ENCODE measurements at regions not wholly inside any gene's neighbourhood (a gene's known extent, or its start where the extent isn't known, plus 50 kb on each side); places are given as distances from the start of the nearest gene placed in this dataset.

- Mint-ChIP-seq H3K27me3 (peaks cover 11% of the 10 kb centered on the region), H3K4me3 (no peak overlapping the region), H3K36me3 (ENCODE audit: low read depth) (no peaks in the 10 kb centered on the region), H3K27ac (no peak overlapping the region), H3K4me1 (no peaks in the 10 kb centered on the region)
- DNase-seq (no peak), ATAC-seq (no peak)
- H3K9me3 ChIP-seq (ENCODE audit: control insufficient read depth, low read length, poor library complexity, severe bottlenecking) = no peaks in the 10 kb centered on the region
Observed at GRCh38 chr2:191526536-191526935, 151.4 kb upstream of the NABP1 start.

DNA sequence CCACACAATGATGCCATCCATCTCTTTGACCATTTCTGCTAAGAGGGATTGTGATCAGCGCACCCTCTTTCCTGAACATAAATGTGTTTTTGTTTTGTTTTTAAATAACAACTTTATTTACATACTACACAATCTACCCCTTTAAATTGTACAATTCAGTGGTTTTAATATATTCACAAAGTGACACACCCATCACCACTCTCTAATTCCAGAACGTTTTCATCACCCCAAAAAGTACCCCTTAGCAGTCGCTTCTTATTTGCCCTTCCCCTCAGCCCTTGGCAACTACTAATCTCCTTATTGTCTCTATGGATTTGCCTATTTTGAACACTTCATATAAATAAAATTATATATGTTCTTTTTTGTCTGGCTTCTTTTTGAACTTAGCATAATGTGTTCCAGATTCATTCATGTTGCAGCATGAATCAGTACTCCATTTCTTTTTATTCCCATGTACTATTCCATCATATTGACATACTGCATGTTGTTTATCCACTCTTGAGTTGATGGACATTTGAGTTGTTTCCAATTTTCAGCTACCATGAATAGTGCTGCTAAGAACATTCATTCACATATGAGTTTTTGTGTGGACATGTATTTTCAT lies 150.9 kb upstream of the NABP1 start:
- no peaks in the 10 kb centered on the region for H3K36me3 Mint-ChIP-seq (ENCODE audit: low read depth)
- H3K4me3 Mint-ChIP-seq = no peak overlapping the region
- H3K4me1 Mint-ChIP-seq = no peaks in the 10 kb centered on the region
- no peak overlapping the region for H3K27ac Mint-ChIP-seq
- no peaks in the 10 kb centered on the region for H3K9me3 ChIP-seq (ENCODE audit: control insufficient read depth, low read length, poor library complexity, severe bottlenecking)
- DNase-seq (no peak), ATAC-seq (no peak)
- H3K27me3 Mint-ChIP-seq = peaks cover 15% of the 10 kb centered on the region

GRCh38 chr2:191530618-191531017 lies 147.3 kb upstream of the NABP1 start:
- no peak for DNase-seq
- no peaks in the 10 kb centered on the region for H3K9me3 ChIP-seq (ENCODE audit: control insufficient read depth, low read length, poor library complexity, severe bottlenecking)
- Mint-ChIP-seq H3K27ac (no peak overlapping the region), H3K4me1 (no peaks in the 10 kb centered on the region), H3K27me3 (peaks cover 19% of the 10 kb centered on the region), H3K4me3 (no peak overlapping the region), H3K36me3 (ENCODE audit: low read depth) (no peaks in the 10 kb centered on the region)
- ATAC-seq = no peak

DNA sequence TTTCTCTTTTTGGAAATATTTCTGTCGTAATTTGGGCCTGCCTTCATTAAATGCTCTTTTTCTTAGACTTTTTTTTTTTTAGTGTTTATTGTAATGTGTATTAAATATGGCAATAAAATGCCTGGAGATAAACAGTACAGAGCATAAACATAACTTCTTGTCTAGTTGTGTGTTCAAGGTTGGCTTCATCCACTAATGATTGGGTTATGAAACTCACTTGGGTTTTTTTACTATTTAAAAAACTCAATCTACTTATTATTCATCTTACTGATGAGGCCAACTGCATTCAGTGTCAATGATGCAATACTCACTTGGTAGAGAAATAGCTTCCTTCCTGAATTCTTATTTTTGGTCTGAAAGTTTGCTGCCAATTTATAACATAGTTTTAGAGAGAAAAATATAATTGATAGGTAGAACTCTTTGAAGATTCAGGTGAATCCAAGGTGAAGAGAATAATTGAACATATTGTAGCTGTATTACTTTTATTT lies 144.2 kb upstream of the NABP1 start:
- peaks cover 10% of the 10 kb centered on the region for H3K27me3 Mint-ChIP-seq
- ATAC-seq (no peak), DNase-seq (no peak)
- no peak overlapping the region for H3K4me3 Mint-ChIP-seq
- H3K4me1 Mint-ChIP-seq = no peaks in the 10 kb centered on the region
- no peak overlapping the region for H3K27ac Mint-ChIP-seq
- H3K36me3 Mint-ChIP-seq (ENCODE audit: low read depth) = no peaks in the 10 kb centered on the region
- H3K9me3 ChIP-seq (ENCODE audit: control insufficient read depth, low read length, poor library complexity, severe bottlenecking) = no peaks in the 10 kb centered on the region

- Mint-ChIP-seq H3K4me1 (peaks cover 4% of the 10 kb centered on the region), H3K27ac (no peak overlapping the region), H3K4me3 (no peak overlapping the region), H3K36me3 (ENCODE audit: low read depth) (no peaks in the 10 kb centered on the region), H3K27me3 (peaks cover 18% of the 10 kb centered on the region)
- ATAC-seq = no peak
- DNase-seq = no peak
- no peaks in the 10 kb centered on the region for H3K9me3 ChIP-seq (ENCODE audit: control insufficient read depth, low read length, poor library complexity, severe bottlenecking)
Observed at GRCh38 chr2:191537921-191538320, 140.0 kb upstream of the NABP1 start.

DNA sequence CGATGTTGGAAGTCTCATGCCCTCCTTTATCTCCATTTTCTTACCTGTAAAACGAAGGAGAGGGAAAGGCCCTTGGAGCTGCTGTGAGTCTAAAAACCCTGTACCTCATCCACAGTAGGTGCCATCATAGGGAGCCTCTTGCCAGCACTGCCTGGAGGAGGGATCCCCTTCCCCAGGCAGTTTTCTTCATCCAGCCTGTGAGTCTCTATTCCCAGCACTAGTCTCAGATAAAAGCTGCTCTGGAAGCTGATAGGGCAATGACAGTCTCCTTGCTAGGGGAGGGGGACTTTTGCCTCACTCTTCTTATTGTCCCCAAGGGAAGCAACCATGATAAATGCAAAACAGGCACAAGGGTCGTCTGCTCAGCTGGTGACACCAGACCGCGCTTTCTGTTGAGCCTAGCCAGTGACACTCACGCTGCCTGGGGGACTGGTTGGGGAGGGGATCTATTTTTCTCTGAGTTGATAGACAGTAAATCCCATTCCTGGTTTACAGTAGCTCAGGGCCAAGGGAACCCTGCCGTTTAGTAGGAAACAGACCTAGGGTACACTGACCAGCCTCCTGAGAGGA lies 139.5 kb upstream of the NABP1 start:
- no peak for DNase-seq
- peaks cover 4% of the 10 kb centered on the region for H3K4me1 Mint-ChIP-seq
- H3K27ac Mint-ChIP-seq = no peak overlapping the region

DNA sequence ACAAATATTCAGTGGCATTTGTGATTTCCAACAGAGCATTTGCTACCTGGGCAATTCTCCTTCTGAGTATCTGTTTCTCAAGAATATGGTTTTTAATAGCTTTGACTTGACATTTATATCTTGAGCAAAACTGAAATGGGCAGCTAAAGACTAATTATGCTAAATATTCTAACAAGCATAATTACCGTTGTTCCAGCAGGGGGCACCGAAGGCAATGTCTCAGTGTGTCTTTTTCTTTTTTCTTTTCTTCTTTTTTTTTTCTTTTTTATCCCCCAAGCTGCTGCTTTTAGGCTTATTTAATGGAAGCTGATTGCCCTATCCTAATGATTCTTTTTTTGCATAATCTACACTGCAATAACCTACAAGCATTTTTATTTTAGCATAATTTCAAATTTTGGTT lies 138.9 kb upstream of the NABP1 start:
- Mint-ChIP-seq H3K36me3 (ENCODE audit: low read depth) (no peaks in the 10 kb centered on the region), H3K27ac (no peak overlapping the region), H3K4me1 (peaks cover 4% of the 10 kb centered on the region), H3K27me3 (peaks cover 18% of the 10 kb centered on the region), H3K4me3 (no peak overlapping the region)
- H3K9me3 ChIP-seq (ENCODE audit: control insufficient read depth, low read length, poor library complexity, severe bottlenecking) = no peaks in the 10 kb centered on the region
- DNase-seq = no peak
- ATAC-seq = no peak

More for the DNA sequence above, 139.5 kb upstream of the NABP1 start:
- H3K27me3 Mint-ChIP-seq = peaks cover 18% of the 10 kb centered on the region
- no peaks in the 10 kb centered on the region for H3K36me3 Mint-ChIP-seq (ENCODE audit: low read depth)
- H3K9me3 ChIP-seq (ENCODE audit: control insufficient read depth, low read length, poor library complexity, severe bottlenecking) = no peaks in the 10 kb centered on the region
- no peak overlapping the region for H3K4me3 Mint-ChIP-seq
- ATAC-seq = no peak

DNA sequence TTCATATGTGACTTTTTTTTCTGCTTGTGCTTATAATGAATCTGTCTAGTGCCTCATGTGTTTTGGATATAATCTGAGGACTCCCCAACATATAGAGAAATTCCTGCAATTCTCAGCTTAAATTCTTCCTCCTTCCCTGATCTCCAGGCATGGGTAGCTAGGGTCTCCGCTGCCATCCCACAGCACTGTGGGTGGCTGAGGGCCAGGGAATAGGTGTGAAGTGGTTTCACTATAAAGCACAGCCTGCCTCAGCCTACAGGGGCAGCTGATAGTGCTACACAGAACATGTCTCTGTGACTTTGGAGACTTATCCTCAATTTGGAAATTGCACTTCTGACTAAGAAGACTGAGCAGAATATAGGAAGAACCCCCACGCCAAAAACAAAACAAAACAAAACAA lies 137.3 kb upstream of the NABP1 start:
- ATAC-seq (no peak), DNase-seq (no peak)
- Mint-ChIP-seq H3K4me3 (no peak overlapping the region), H3K27me3 (peaks cover 14% of the 10 kb centered on the region), H3K27ac (no peak overlapping the region), H3K4me1 (peaks cover 4% of the 10 kb centered on the region), H3K36me3 (ENCODE audit: low read depth) (no peaks in the 10 kb centered on the region)
- H3K9me3 ChIP-seq (ENCODE audit: control insufficient read depth, low read length, poor library complexity, severe bottlenecking) = no peaks in the 10 kb centered on the region

GRCh38 chr2:191543708-191544107 lies 134.2 kb upstream of the NABP1 start:
- no peaks in the 10 kb centered on the region for H3K36me3 Mint-ChIP-seq (ENCODE audit: low read depth)
- DNase-seq (no peak), ATAC-seq (no peak)
- H3K4me3 Mint-ChIP-seq = no peak overlapping the region
- peaks cover 20% of the 10 kb centered on the region for H3K27me3 Mint-ChIP-seq
- no peaks in the 10 kb centered on the region for H3K9me3 ChIP-seq (ENCODE audit: control insufficient read depth, low read length, poor library complexity, severe bottlenecking)
- peaks cover 6% of the 10 kb centered on the region for H3K4me1 Mint-ChIP-seq
- no peak overlapping the region for H3K27ac Mint-ChIP-seq

DNA sequence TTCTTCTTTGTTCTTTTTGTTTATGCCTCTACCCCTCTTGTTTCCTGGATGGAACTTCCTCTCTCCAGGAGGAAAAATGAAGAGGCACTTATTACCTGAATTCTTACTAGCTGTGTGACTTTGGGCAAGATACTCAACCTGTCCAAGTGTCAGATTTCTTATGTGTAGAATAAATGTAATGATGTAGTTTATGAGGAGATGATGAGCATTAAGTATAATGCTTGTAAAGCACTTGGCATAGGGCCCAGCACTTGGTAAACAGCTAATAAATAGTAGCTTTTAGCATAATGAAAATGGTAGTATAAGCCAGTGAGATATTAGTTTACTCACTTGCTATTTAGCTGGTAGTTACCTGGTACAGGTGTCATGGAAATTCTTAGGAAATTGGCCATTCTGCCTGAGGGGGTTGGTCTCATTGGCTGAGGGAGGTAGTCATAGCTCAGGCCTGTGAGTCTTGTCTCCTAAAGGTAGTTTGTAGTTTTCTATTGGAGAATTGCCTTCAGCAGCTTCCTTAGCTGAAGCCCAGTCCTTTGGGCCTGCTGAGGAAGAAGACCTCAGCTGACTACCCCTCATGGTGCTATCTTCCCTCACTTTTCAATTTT lies 133.4 kb upstream of the NABP1 start:
- DNase-seq (no peak), ATAC-seq (no peak)
- no peak overlapping the region for H3K4me3 Mint-ChIP-seq
- no peaks in the 10 kb centered on the region for H3K9me3 ChIP-seq (ENCODE audit: control insufficient read depth, low read length, poor library complexity, severe bottlenecking)
- H3K27me3 Mint-ChIP-seq = peaks cover 15% of the 10 kb centered on the region
- H3K27ac Mint-ChIP-seq = no peak overlapping the region
- H3K36me3 Mint-ChIP-seq (ENCODE audit: low read depth) = no peaks in the 10 kb centered on the region
- H3K4me1 Mint-ChIP-seq = peaks cover 6% of the 10 kb centered on the region

- H3K27ac Mint-ChIP-seq = no peak overlapping the region
- no peaks in the 10 kb centered on the region for H3K9me3 ChIP-seq (ENCODE audit: control insufficient read depth, low read length, poor library complexity, severe bottlenecking)
- no peak overlapping the region for H3K4me3 Mint-ChIP-seq
- H3K36me3 Mint-ChIP-seq (ENCODE audit: low read depth) = no peaks in the 10 kb centered on the region
- ATAC-seq = no peak
- H3K4me1 Mint-ChIP-seq = peaks cover 6% of the 10 kb centered on the region
- peaks cover 14% of the 10 kb centered on the region for H3K27me3 Mint-ChIP-seq
- DNase-seq = no peak
Observed at GRCh38 chr2:191545361-191545760, 132.6 kb upstream of the NABP1 start.

- Mint-ChIP-seq H3K4me1 (peaks cover 5% of the 10 kb centered on the region), H3K4me3 (no peak overlapping the region), H3K36me3 (ENCODE audit: low read depth) (no peaks in the 10 kb centered on the region), H3K27ac (no peak overlapping the region), H3K27me3 (peaks cover 34% of the 10 kb centered on the region)
- no peak for ATAC-seq
- DNase-seq = no peak
- no peaks in the 10 kb centered on the region for H3K9me3 ChIP-seq (ENCODE audit: control insufficient read depth, low read length, poor library complexity, severe bottlenecking)
Observed at GRCh38 chr2:191552066-191552465, 125.9 kb upstream of the NABP1 start.

- DNase-seq (no peak), ATAC-seq (no peak)
- Mint-ChIP-seq H3K4me3 (no peak overlapping the region), H3K36me3 (ENCODE audit: low read depth) (no peaks in the 10 kb centered on the region), H3K4me1 (peaks cover 5% of the 10 kb centered on the region), H3K27ac (no peak overlapping the region), H3K27me3 (peaks cover 32% of the 10 kb centered on the region)
- no peaks in the 10 kb centered on the region for H3K9me3 ChIP-seq (ENCODE audit: control insufficient read depth, low read length, poor library complexity, severe bottlenecking)
Observed at GRCh38 chr2:191554240-191554639, 123.7 kb upstream of the NABP1 start.

All from T-helper 17 cell (primary cell).